T-helper 17 cell (primary cell): ENCODE measurements at regions not wholly inside any gene's neighbourhood (a gene's known extent, or its start where the extent isn't known, plus 50 kb on each side); places are given as distances from the start of the nearest gene placed in this dataset.
"Not testable (repeated sequence)": the region's sequence is repeated elsewhere in the genome, so short reads cannot be mapped to it uniquely, and the experiment has no call there.

Source experiments
- ATAC-seq: fragments of 150-1000 bp; cut with Tn5 transposase; 2 replicates; pipeline ENCODE4 v1.10.0; 2021; ENCODE audit warnings: mild to moderate bottlenecking, moderate library complexity
- DNase-seq, 3 donors: peaks; one replicate each; pipeline versions ENCODE4 v3.0.0 to v3.0.0-alpha.2; 2020 to 2021
- H3K9me3 ChIP-seq: one replicate; pipeline ENCODE4 v1.7.0; 2013; ENCODE audit warnings: low read length, mild to moderate bottlenecking; ENCODE audit not compliant: control insufficient read depth, poor library complexity, severe bottlenecking
- H3K27ac Mint-ChIP-seq: one replicate; pipeline ENCODE4 v1.8.0; 2022; ENCODE audit warnings: mild to moderate bottlenecking, moderate library complexity, mixed read lengths
- H3K27me3 Mint-ChIP-seq: one replicate; pipeline ENCODE4 v1.8.0; 2022; ENCODE audit warnings: mixed read lengths
- H3K36me3 Mint-ChIP-seq: one replicate; pipeline ENCODE4 v1.8.0; 2022; ENCODE audit warnings: low read depth, mixed read lengths
- H3K4me1 Mint-ChIP-seq: one replicate; pipeline ENCODE4 v1.8.0; 2022; ENCODE audit warnings: mild to moderate bottlenecking, mixed read lengths
- H3K4me3 Mint-ChIP-seq: one replicate; pipeline ENCODE4 v1.8.0; 2022; ENCODE audit warnings: mild to moderate bottlenecking, moderate library complexity, mixed read lengths

DNA sequence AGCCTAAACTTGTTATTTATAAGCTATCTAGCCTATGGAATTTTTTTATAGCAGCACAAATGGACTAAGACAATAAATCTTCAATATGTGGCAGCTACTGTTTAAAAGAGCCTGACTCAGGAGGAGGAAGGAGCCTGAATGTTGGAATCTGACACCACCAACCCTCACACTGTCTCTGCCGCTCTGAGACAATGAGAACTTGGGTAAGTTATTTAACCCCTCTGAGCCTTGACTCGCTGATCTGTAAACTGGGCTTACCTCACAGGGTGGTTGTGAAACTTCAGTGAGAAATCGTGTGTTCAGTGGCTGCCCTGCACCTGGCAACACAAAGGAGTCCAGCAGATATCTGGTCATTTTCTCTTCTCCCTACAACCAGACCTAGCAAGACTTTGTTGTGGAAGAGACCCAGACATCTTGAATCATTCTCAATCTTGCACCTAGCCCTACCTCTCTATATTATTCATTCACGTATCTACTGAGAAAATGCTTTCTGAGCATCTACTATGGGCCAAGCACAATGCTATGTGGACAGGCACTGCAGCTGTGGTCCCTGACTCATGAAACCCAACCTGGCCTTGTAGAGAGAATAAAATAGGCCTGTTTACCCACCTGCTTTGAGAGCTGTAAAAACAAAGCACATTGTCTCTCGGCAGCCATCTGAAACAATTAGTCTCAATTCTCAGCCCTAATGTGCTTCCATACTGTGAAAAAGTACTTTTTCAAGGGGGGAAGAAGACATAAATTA is 81.9 kb upstream of the SLC25A36 start:
- ATAC-seq (no peak), DNase-seq (no peak)
- no peaks in the 10 kb centered on the region for H3K9me3 ChIP-seq
- Mint-ChIP-seq H3K4me3 (no peak overlapping the region), H3K36me3 (no peaks in the 10 kb centered on the region), H3K27me3 (peaks cover 34% of the 10 kb centered on the region), H3K27ac (no peak overlapping the region), H3K4me1 (peaks cover 12% of the 10 kb centered on the region)

GRCh38 chr3:140863580-140864009 is 78.0 kb upstream of the SLC25A36 start:
- H3K36me3 Mint-ChIP-seq = no peaks in the 10 kb centered on the region
- H3K9me3 ChIP-seq = no peaks in the 10 kb centered on the region
- H3K4me3 Mint-ChIP-seq = peak overlapping the region; percentile 36
- DNase-seq (no peak), ATAC-seq (no peak)
- peaks cover 54% of the 10 kb centered on the region for H3K27me3 Mint-ChIP-seq
- H3K4me1 Mint-ChIP-seq = peaks cover 12% of the 10 kb centered on the region
- no peak overlapping the region for H3K27ac Mint-ChIP-seq

DNA sequence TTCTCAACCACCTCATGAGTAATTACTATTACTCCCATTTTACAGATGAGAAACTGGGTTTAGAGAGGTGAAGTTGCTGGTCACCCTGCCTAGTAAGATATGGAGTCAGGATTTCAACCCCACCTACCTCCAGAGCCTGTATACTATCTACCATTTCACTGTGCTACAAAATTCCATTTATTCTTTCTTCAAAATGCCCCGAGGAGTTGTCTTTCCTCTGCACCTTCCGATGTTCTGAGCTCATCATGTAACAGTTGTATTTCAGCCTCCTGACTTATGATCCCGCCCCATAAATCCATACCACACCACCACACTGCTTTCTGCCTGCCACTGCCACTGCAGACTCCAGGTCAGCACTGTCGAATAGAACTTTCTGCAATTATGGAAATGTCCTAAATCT is 71.3 kb upstream of the SLC25A36 start:
- no peaks in the 10 kb centered on the region for H3K4me1 Mint-ChIP-seq
- H3K4me3 Mint-ChIP-seq = no peak overlapping the region
- ATAC-seq (no peak), DNase-seq (no peak)
- H3K27ac Mint-ChIP-seq = no peak overlapping the region
- H3K36me3 Mint-ChIP-seq = no peaks in the 10 kb centered on the region
- H3K27me3 Mint-ChIP-seq = peaks cover 42% of the 10 kb centered on the region
- H3K9me3 ChIP-seq = no peaks in the 10 kb centered on the region

GRCh38 chr3:140871022-140871421 is 70.6 kb upstream of the SLC25A36 start:
- ATAC-seq (no peak), DNase-seq (no peak)
- no peaks in the 10 kb centered on the region for H3K4me1 Mint-ChIP-seq
- H3K36me3 Mint-ChIP-seq = no peaks in the 10 kb centered on the region
- no peaks in the 10 kb centered on the region for H3K9me3 ChIP-seq
- H3K27me3 Mint-ChIP-seq = peaks cover 48% of the 10 kb centered on the region
- no peak overlapping the region for H3K27ac Mint-ChIP-seq
- H3K4me3 Mint-ChIP-seq = no peak overlapping the region

GRCh38 chr3:140872165-140872564 is 69.5 kb upstream of the SLC25A36 start:
- ATAC-seq, H3K27ac Mint-ChIP-seq: not testable (repeated sequence)

GRCh38 chr3:140883428-140884040 is 58.1 kb upstream of the SLC25A36 start:
- no peak for DNase-seq
- Mint-ChIP-seq H3K27ac (no peak overlapping the region), H3K36me3 (no peaks in the 10 kb centered on the region), H3K4me1 (no peaks in the 10 kb centered on the region), H3K4me3 (no peak overlapping the region), H3K27me3 (peaks cover 11% of the 10 kb centered on the region)
- H3K9me3 ChIP-seq = no peaks in the 10 kb centered on the region
- no peak for ATAC-seq

More at GRCh38 chr3:140872165-140872564, 69.5 kb upstream of the SLC25A36 start:
- DNase-seq, H3K9me3 ChIP-seq, H3K4me3 Mint-ChIP-seq, H3K36me3 Mint-ChIP-seq, H3K4me1 Mint-ChIP-seq: not testable (repeated sequence)
- peaks cover 50% of the 10 kb centered on the region for H3K27me3 Mint-ChIP-seq

- H3K27me3 Mint-ChIP-seq, H3K4me1 Mint-ChIP-seq: not testable (repeated sequence)
Observed at GRCh38 chr3:140885697-140886096, 55.9 kb upstream of the SLC25A36 start.

More at GRCh38 chr3:140885697-140886096, 55.9 kb upstream of the SLC25A36 start:
- not testable (repeated sequence) for DNase-seq, H3K27ac Mint-ChIP-seq, H3K9me3 ChIP-seq, ATAC-seq, H3K36me3 Mint-ChIP-seq, H3K4me3 Mint-ChIP-seq
